ENCODE measurements at regions not wholly inside any gene's neighbourhood (a gene's known extent, or its start where the extent isn't known, plus 50 kb on each side); places are given as distances from the start of the nearest gene placed in this dataset.

DNA sequence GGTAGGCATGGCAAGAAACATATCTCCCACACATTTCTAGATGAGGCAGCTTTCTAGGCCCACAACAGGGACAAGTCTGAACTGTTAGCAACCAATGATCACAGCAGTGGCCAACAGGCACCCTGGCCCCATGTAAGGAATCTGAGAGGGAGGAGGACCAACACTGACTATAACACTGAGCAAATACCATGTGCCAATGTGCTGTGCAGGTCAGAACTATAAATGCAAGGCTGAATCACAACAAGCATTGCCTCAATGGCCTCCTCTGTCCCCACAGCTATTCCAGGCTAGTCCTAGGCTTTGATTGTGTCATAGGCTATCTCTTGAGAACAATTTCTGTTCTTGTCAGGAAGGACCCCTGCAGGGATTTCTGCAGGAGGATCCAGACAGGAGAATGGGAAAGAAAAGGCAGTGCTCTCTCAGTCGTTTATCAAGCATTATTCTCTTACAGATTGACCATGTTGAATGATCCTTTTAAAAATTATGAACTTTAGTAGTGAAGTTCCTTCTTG lies 221.2 kb downstream of the TLE1 start:
- TF ChIP-seq CTCF (conservative IDR thresholded peaks at IDR 0.05; ENCODE audit: low read length) (no peak), EZH2phosphoT487 (IDR thresholded peaks at IDR 0.05; ENCODE audit: borderline replicate concordance) (no peak)

All from Loucy (cell line).